ENCODE measurements at regions not wholly inside any gene's neighbourhood (a gene's known extent, or its start where the extent isn't known, plus 50 kb on each side); places are given as distances from the start of the nearest gene placed in this dataset.

GRCh38 chr2:217741381-217741955, 261.3 kb downstream of the TNS1 start:
- no peak for TF ChIP-seq POLR2A (IDR thresholded peaks at IDR 0.05)
- TF ChIP-seq CTCF (IDR thresholded peaks at IDR 0.05) = no peak
